PFSK-1 (cell line): ENCODE measurements at regions not wholly inside any gene's neighbourhood (a gene's known extent, or its start where the extent isn't known, plus 50 kb on each side); places are given as distances from the start of the nearest gene placed in this dataset.

Experiments used
- POLR2AphosphoS5 ChIP-seq: IDR thresholded peaks from 2 replicates; pipeline ENCODE4 v1.6.1; 2012; ENCODE audit warnings: low read depth, mild to moderate bottlenecking, control low read depth, low read length, moderate library complexity
- TAF1 ChIP-seq: IDR thresholded peaks from 2 replicates; pipeline ENCODE4 v1.6.1; 2012; ENCODE audit warnings: low read length, control low read depth, borderline replicate concordance; ENCODE audit not compliant: insufficient read depth

DNA sequence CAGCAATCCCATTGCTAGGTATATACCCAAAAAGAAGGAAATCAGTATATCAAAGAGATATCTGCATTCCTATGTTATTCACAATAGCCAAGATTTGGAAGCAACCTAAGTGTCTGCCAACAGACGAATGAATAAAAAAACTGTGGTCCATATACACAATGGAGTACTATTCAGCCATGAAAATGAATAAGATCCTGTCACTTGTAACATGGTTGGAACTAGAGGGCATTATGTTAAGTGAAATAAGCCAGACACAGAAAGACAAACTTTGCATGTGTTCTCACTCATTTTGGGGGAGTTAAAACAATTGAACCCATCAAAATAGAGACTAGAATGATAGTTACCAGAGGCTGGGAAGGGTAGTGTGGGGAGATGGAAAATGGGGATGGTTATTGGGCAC is 323.5 kb upstream of the NFE2L3 start:
- TF ChIP-seq TAF1 = no peak
- no peak for TF ChIP-seq POLR2AphosphoS5
